ENCODE measurements at regions not wholly inside any gene's neighbourhood (a gene's known extent, or its start where the extent isn't known, plus 50 kb on each side); places are given as distances from the start of the nearest gene placed in this dataset.

GRCh38 chr2:126828491-126828890, 70.2 kb upstream of the TEX51 start:
- 60% methylated on average over 4 of the region's 4 CpGs for WGBS
- H3K27me3 ChIP-seq (replicated peaks; ENCODE audit: insufficient read depth): no peaks in the 10 kb centered on the region
- no peak for DNase-seq (ENCODE audit: low spot score)
- no peak overlapping the region for H3K27ac ChIP-seq
- TF ChIP-seq POLR2AphosphoS5 (IDR thresholded peaks at IDR 0.05) (no peak), POLR2A (IDR thresholded peaks at IDR 0.05) (no peak), CTCF (IDR thresholded peaks at IDR 0.05) (no peak)
- no peaks in the 10 kb centered on the region for H3K36me3 ChIP-seq
- no peaks in the 10 kb centered on the region for H3K4me1 ChIP-seq (replicated peaks)
- intact Hi-C loops (cut with DNase I): no loop called here
- no peaks in the 10 kb centered on the region for H3K9me3 ChIP-seq
- no peak overlapping the region for H3K4me3 ChIP-seq

- Histone ChIP-seq H3K27me3 (replicated peaks; ENCODE audit: insufficient read depth) (no peaks in the 10 kb centered on the region), H3K27ac (no peak overlapping the region), H3K36me3 (no peaks in the 10 kb centered on the region), H3K4me3 (no peak overlapping the region), H3K9me3 (no peaks in the 10 kb centered on the region), H3K4me1 (replicated peaks) (no peaks in the 10 kb centered on the region)
- no peak for DNase-seq (ENCODE audit: low spot score)
- WGBS: 76% methylated on average over 14 of the region's 14 CpGs
- intact Hi-C loops (cut with DNase I): no loop called here
- TF ChIP-seq CTCF (IDR thresholded peaks at IDR 0.05) (no peak), POLR2A (IDR thresholded peaks at IDR 0.05) (no peak), POLR2AphosphoS5 (IDR thresholded peaks at IDR 0.05) (no peak)
Measured at GRCh38 chr2:126831234-126832005, 67.3 kb upstream of the TEX51 start.

- DNase-seq (ENCODE audit: low spot score): no peak
- H3K4me1 ChIP-seq (replicated peaks): no peaks in the 10 kb centered on the region
- intact Hi-C loops (cut with DNase I): no loop called here
- no peak overlapping the region for H3K4me3 ChIP-seq
- H3K9me3 ChIP-seq: no peaks in the 10 kb centered on the region
- H3K36me3 ChIP-seq: no peaks in the 10 kb centered on the region
- H3K27ac ChIP-seq: no peak overlapping the region
- TF ChIP-seq CTCF (IDR thresholded peaks at IDR 0.05) (no peak), POLR2AphosphoS5 (IDR thresholded peaks at IDR 0.05) (no peak), POLR2A (IDR thresholded peaks at IDR 0.05) (no peak)
- H3K27me3 ChIP-seq (replicated peaks; ENCODE audit: insufficient read depth): no peaks in the 10 kb centered on the region
Measured at GRCh38 chr2:126832014-126832413, 66.7 kb upstream of the TEX51 start.

GRCh38 chr2:126832757-126833156, 65.9 kb upstream of the TEX51 start:
- H3K4me1 ChIP-seq (replicated peaks): no peaks in the 10 kb centered on the region
- intact Hi-C loops (cut with DNase I): no loop called here
- no peak overlapping the region for H3K27ac ChIP-seq
- TF ChIP-seq POLR2A (IDR thresholded peaks at IDR 0.05): no peak
- TF ChIP-seq CTCF (IDR thresholded peaks at IDR 0.05): no peak
- no peak for TF ChIP-seq POLR2AphosphoS5 (IDR thresholded peaks at IDR 0.05)
- H3K4me3 ChIP-seq: no peak overlapping the region
- no peak for DNase-seq (ENCODE audit: low spot score)
- H3K36me3 ChIP-seq: no peaks in the 10 kb centered on the region
- no peaks in the 10 kb centered on the region for H3K9me3 ChIP-seq
- no peaks in the 10 kb centered on the region for H3K27me3 ChIP-seq (replicated peaks; ENCODE audit: insufficient read depth)
- 91% methylated on average over 5 of the region's 5 CpGs for WGBS

- no peaks in the 10 kb centered on the region for H3K9me3 ChIP-seq
- DNase-seq (ENCODE audit: low spot score): no peak
- intact Hi-C loops (cut with DNase I): no loop called here
- H3K4me3 ChIP-seq: no peak overlapping the region
- H3K27me3 ChIP-seq (replicated peaks; ENCODE audit: insufficient read depth): no peaks in the 10 kb centered on the region
- H3K36me3 ChIP-seq: no peaks in the 10 kb centered on the region
- TF ChIP-seq CTCF (IDR thresholded peaks at IDR 0.05) (no peak), POLR2AphosphoS5 (IDR thresholded peaks at IDR 0.05) (no peak), POLR2A (IDR thresholded peaks at IDR 0.05) (no peak)
- 98% methylated on average over 6 of the region's 6 CpGs for WGBS
- no peaks in the 10 kb centered on the region for H3K4me1 ChIP-seq (replicated peaks)
- no peak overlapping the region for H3K27ac ChIP-seq
Measured at GRCh38 chr2:126834006-126834659, 64.6 kb upstream of the TEX51 start.

Data from prostate gland (tissue), 2 donors.